Stimulated activated CD4-positive, alpha-beta T cell treated with anti-CD3 and anti-CD28 coated beads, Interleukin-1b, Interleukin-23, amount 100 ng/mL, for 24 hours (primary cell): ENCODE measurements at regions not wholly inside any gene's neighbourhood (a gene's known extent, or its start where the extent isn't known, plus 50 kb on each side); places are given as distances from the start of the nearest gene placed in this dataset.
A peak's percentile ranks its signal among the peaks of the same experiment; 100 is the strongest.

ENCODE experiments used
- DNase-seq, 4 experiments: peaks; one replicate each; pipeline ENCODE4 v3.0.0-alpha.2; 2020; ENCODE audit warnings: low read depth in 4 of 4, low spot score in 1 of 4

GRCh38 chr17:51486091-51486490 lies 225.7 kb downstream of the UTP18 start:
- no peak for DNase-seq

GRCh38 chr17:51486885-51487520 lies 226.7 kb downstream of the UTP18 start:
- no peak for DNase-seq

DNA sequence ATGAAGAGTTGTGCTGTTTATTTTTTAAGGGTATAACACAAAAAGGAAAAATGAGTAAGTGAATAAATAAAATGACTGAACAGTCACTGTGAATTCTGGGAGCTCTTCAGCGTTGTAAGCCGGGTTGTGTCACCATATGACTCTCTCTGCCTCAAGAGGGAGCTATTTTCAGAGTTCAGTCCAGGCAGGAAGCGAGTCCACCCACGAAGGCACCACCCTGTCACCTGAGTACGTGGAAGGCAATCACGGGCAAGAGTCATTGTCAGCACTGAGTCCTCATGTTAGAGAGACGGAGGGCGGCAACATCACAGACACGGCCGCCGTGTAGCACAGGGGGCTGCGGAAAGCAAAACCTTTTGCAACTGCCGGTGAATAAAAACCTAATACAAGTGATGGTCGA lies 227.6 kb downstream of the UTP18 start:
- DNase-seq = peak in 2 of 4 experiments; percentile 1 to 4

- DNase-seq = no peak
These were observed 231.1 kb downstream of the UTP18 start for GRCh38 chr17:51491416-51491815.

DNA sequence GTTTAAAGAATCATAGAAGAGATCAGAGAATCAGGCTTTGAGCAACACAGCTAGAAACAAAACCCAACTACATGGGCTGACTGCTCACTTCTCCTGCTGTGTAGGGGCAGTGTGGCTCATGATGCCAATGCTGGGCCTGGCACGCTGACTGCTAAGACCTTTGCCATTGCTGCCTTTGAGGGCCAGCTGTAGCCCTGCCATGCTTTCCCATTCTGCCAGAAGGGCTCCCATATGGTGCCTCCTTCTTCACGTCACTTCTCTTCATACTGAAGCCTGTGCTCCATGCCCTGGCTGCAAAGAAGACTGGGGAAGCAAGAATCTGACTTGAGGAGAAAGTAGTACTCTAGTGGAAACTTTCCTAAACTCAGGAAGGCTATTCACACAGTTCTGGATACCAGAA lies 232.9 kb downstream of the UTP18 start:
- no peak for DNase-seq

- no peak for DNase-seq
These were observed 236.0 kb downstream of the UTP18 start for GRCh38 chr17:51496378-51496777.

DNA sequence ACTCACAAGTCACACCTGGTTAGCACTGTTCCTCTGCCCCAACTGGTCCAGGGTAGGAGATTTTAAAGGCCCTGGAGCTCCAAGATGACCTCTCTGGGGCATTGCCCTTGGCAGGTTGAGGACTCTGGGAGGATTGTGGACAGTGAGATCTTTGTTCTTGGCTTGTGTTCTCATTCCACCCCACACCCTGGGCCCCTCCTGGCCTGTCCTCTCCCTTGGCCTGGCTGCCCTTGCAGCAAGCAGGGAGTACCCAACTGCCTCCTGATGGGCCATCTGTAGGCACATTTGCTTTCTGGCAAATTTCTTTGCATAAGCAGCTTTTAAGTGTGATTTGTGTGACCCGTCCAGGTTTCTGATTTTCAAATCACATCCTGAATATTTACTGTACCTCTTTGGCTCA lies 239.6 kb downstream of the UTP18 start:
- DNase-seq = no peak

- DNase-seq = no peak
These were observed 240.1 kb downstream of the UTP18 start for GRCh38 chr17:51500454-51500853.

DNA sequence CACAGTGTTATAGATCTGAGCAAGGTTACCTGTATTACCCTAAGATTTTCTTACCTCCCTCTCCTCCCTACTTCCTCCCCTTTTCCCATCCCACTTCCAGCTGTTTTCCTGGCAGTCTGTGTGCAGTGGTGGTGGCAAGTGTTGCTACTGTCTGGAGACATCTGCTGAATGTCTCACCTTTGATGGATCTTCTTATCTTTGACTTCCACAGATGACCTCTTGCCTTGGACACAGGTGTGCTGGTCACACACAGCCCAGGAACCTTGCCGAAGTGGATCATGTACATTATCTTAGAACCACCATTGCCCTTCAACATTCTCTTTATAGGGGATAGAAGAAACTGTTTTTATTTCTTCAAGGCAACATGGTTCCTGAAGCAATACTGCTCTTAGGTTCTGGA lies 245.1 kb downstream of the UTP18 start:
- DNase-seq = no peak

GRCh38 chr17:51507444-51507843 lies 247.1 kb downstream of the UTP18 start:
- DNase-seq = no peak

GRCh38 chr17:51508048-51508447 lies 247.7 kb downstream of the UTP18 start:
- DNase-seq = no peak

GRCh38 chr17:51510940-51511339 lies 250.6 kb downstream of the UTP18 start:
- DNase-seq = no peak

DNA sequence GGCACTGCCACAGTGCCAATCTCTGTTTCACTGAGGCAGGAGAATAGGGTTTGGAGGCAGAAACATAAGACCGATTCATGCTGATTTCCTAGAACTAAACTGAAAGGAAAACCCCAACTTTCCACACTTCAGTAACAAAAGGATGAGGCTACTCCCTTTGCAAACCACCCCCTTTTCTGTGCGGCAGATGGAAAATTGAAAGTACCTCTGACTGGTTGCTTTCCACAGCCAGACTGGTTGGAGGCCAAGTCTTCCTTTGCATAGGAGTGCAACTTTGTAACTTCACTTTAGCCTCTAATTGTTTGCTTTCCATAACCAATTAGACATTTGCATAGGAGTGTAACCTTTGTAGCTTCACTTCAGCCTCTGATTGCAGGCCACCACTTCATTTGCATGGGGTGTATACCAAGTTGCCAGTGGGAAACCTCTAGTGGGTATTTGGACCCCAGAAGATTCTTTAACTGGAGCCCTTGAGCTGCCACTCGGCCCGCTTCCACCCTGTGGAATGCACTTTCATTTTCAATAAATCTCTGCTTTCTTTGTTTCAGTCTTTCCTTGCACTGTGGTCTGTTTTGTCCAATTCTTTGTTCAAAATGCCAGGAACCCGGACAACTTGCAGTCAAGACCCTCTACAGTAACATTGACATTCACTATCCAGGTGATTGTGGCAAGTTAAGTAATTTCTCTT lies 252.0 kb downstream of the UTP18 start:
- DNase-seq = no peak

DNA sequence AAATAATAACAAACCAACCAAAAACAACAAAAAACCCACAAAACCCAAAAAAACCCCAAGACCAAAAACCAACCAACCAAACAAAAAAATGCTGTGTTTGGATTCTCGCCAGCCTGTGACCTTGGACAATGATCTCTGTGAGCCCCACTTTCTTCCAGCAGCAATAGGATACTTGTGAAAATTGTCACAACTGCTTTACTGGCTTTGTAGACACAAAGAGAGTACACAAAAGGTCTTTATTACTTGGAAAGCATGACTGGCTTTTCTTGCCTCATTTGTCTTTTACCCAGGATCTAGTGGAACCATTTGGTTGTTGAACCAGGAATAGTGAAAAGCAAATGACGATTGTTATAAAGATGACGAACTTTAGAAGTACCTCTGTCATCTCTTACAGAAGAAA lies 256.6 kb downstream of the UTP18 start:
- DNase-seq = no peak

DNA sequence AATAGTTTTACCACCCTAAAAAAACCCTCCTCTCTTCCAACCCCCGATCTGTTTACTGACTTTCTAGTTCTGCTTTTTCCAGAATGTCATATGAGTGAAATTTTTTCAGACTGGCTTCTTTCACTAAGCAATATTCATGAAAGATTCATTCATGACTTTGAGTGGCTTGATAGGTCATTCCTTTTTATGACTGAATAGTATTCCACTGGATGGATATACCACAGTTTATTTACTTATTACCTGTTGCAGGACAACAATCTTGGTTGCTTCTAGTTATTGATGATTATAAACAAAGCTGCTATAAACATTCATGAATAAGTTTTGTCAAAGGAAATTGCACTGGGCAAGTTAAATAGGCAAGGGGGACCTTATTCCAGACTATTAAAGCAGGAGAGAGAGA lies 264.2 kb downstream of the UTP18 start:
- DNase-seq = no peak

GRCh38 chr17:51526507-51526906 lies 266.2 kb downstream of the UTP18 start:
- DNase-seq = no peak

DNA sequence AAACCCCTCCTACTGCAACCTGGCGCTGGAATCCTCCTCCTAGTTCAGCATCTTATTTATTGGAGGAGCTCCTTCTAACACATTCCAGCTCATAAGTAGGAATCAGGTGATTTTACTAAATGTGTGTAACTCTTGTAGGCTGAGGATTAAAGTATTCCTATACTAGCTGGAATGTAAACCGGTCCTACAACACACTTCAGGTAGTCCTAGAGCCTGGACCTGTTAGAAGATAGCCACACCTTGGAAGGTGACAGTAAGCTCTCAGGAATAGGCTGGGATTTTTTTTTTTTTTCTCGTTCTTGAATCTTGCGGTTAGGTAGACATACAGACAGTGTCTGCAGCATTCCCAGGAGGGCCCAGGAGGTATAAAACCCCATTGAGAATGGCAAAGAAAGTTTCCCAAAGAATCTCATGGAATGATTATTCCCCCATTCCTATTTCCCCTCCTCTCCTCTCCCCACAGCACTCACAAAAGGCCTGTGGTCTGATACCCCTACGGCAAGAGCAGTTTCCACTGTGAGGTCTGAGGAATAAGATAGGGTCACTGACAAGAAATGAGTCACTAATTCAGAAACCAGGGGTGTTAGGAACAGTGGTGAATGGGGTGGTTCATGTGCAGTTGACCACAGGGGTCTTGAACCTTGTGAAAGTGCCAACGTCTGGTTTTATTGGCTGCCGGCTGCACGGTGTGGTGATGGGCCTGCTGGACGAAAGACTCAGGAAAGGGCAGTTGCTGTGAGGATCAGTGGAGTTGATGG lies 267.1 kb downstream of the UTP18 start:
- no peak for DNase-seq

GRCh38 chr17:51528111-51528510 lies 267.8 kb downstream of the UTP18 start:
- DNase-seq = no peak

DNA sequence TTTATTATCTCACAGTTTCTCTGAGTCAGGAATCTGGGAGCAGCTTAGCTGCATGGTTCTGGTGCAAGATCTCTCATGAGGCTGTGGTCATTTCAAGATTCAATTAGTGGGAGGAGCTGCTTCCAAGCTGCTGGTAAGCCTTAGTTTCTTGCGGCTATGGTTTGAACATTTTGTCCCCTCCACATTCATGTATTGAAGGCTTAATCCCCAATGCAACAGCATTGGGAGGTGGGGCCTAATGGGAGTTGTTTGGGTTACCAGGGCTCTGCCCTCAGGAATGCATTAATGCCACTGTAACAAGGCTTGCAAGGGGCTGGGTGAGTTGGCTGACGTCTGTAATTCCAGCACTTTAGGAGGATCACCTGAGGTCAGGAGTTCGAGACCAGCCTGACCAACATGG lies 272.9 kb downstream of the UTP18 start:
- DNase-seq = no peak

DNA sequence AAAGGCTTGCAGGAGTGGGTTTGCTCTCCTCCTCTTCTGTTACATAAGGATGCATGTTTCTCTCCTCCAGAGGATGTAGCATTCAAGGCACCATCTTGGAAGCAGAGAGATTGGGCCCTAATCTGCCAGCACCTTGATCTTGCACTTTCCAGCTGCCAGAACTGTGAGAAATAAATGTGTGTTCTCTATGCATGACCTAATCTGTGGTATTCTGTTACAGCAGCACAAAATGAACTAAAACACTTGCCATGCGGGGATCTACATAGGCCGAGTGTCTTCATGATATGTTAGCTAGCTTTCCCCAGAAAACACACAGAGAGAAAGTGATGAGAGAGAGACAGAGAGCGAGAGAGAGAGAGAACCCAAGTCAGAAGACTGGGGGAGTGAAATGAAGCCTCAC lies 273.5 kb downstream of the UTP18 start:
- no peak for DNase-seq

- no peak for DNase-seq
These were observed 276.3 kb downstream of the UTP18 start for GRCh38 chr17:51536627-51537026.

DNA sequence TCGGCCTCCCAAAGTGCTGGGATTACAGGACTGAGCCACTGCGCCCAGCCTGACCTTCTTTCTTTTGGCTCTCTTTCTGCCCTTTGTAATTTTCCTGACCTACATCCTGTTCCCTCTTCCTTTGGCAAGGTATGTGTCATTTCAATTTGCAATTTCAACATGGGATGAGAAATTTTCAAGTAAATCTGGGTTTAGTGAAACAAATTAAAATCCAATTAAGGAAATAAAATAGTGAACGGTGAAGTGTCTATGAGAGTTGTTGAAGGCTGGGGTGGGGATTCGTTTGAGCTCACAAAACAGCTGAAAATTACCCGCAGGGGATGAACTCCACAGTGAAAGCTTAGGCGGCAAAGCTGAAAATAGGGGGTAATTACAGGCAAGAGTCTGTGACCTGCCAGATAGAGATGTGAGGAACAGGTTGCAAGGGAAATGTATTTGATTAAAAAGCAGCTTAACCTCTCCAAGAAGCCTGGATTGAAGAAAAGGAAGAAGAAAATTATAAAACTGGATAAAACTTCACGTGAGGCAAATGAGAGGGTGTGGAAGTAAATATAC lies 277.7 kb downstream of the UTP18 start:
- DNase-seq = no peak
